ENCODE measurements at regions not wholly inside any gene's neighbourhood (a gene's known extent, or its start where the extent isn't known, plus 50 kb on each side); places are given as distances from the start of the nearest gene placed in this dataset.

DNA sequence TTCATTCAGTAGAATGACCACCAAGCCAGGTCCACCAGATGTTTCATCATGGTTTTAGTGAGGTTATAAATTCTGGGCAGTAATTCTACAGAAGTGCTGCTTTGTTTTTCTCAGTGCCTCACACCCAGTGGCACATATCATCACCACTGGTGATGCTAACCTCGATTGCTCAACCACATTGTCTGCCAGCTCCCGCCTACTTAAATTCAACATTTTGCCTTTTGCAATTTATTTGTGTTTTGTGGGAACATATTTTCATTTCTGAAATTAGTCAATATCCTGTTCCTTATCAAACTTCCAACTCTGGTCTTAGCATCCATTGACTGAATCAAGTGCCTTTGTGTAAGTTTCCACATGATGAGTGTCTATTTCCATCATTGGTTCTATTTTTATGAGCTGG lies 62.3 kb upstream of the TMEM178A start:
- TF ChIP-seq, protein P1, sequence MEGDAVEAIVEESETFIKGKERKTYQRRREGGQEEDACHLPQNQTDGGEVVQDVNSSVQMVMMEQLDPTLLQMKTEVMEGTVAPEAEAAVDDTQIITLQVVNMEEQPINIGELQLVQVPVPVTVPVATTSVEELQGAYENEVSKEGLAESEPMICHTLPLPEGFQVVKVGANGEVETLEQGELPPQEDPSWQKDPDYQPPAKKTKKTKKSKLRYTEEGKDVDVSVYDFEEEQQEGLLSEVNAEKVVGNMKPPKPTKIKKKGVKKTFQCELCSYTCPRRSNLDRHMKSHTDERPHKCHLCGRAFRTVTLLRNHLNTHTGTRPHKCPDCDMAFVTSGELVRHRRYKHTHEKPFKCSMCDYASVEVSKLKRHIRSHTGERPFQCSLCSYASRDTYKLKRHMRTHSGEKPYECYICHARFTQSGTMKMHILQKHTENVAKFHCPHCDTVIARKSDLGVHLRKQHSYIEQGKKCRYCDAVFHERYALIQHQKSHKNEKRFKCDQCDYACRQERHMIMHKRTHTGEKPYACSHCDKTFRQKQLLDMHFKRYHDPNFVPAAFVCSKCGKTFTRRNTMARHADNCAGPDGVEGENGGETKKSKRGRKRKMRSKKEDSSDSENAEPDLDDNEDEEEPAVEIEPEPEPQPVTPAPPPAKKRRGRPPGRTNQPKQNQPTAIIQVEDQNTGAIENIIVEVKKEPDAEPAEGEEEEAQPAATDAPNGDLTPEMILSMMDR (IDR thresholded peaks at IDR 0.05; ENCODE audit: low read length): no peak
- TF ChIP-seq EZH2 (optimal IDR thresholded peaks at IDR 0.05; ENCODE audit: low read depth, low read length): no peak
